IMR-90 (cell line): ENCODE measurements at regions not wholly inside any gene's neighbourhood (a gene's known extent, or its start where the extent isn't known, plus 50 kb on each side); places are given as distances from the start of the nearest gene placed in this dataset.

ENCODE experiments used
- ATAC-seq: fragments of 200-7000 bp; cut with Tn5 transposase; 2 replicates; pipeline ENCODE4 v1.9.1; 2020; ENCODE audit warnings: low read depth, mild to moderate bottlenecking, moderate library complexity
- BruUV-seq: library from RNA; stranded (reverse); fragments of 400-500 nt; replicated peaks from 2 replicates; lab custom pipeline; 2021; lab: Mats Ljungman, UMichigan
- CTCF ChIA-PET: fragments of 300-600 bp; formaldehyde crosslinking; extraction: SDS; loops from one replicate; lab custom pipeline; 2021; ENCODE audit warnings: antibody characterized with exemption; lab: Yijun Ruan, JAX
- POLR2A ChIA-PET: fragments of 300-600 bp; sonication (Branson Sonifier 250); formaldehyde crosslinking; loops from one replicate; lab custom pipeline; 2022; ENCODE audit warnings: antibody characterized with exemption; ENCODE audit not compliant: unreplicated experiment; lab: Charles Lee
- DNase-seq: peaks from one replicate; pipeline ENCODE4 v3.0.0; 2013
- H2AFZ ChIP-seq: replicated peaks from 2 replicates; pipeline ENCODE3; 2013; ENCODE audit warnings: low read length, mild to moderate bottlenecking; ENCODE audit not compliant: poor library complexity
- H2AK5ac ChIP-seq: 2 replicates; pipeline ENCODE4 v1.6.1; 2013; ENCODE audit warnings: low read depth, low read length, inconsistent platforms
- H2AK9ac ChIP-seq: replicated peaks from 2 replicates; pipeline ENCODE3; 2013; ENCODE audit warnings: mild to moderate bottlenecking, low read depth, low read length, moderate library complexity; ENCODE audit not compliant: poor library complexity
- H2BK120ac ChIP-seq: 2 replicates; pipeline ENCODE4 v1.6.1; 2013; ENCODE audit warnings: low read depth, low read length, inconsistent platforms
- H2BK15ac ChIP-seq: 3 replicates; pipeline ENCODE4 v1.6.1; 2013; ENCODE audit warnings: low read depth, low read length, inconsistent platforms
- H2BK20ac ChIP-seq: 2 replicates; pipeline ENCODE4 v1.6.1; 2013; ENCODE audit warnings: low read depth, mild to moderate bottlenecking, inconsistent platforms, low read length, moderate library complexity
- H2BK5ac ChIP-seq: 2 replicates; pipeline ENCODE4 v1.6.1; 2013; ENCODE audit warnings: mild to moderate bottlenecking, low read depth, low read length, inconsistent platforms; ENCODE audit not compliant: poor library complexity, severe bottlenecking
- H3K14ac ChIP-seq: replicated peaks from 2 replicates; pipeline ENCODE4 v1.6.1; 2013; ENCODE audit warnings: low read depth, low read length, inconsistent platforms
- H3K18ac ChIP-seq: 2 replicates; pipeline ENCODE4 v1.6.1; 2013; ENCODE audit warnings: low read depth, low read length, control low read depth
- H3K23ac ChIP-seq: 2 replicates; pipeline ENCODE4 v1.6.1; 2013; ENCODE audit warnings: low read depth, low read length, inconsistent platforms
- H3K27ac ChIP-seq: 2 replicates; pipeline ENCODE4 v1.5.1; 2013; ENCODE audit warnings: mild to moderate bottlenecking, control low read depth, low read length; ENCODE audit not compliant: insufficient read depth
- H3K27me3 ChIP-seq: 2 replicates; pipeline ENCODE4 v1.6.1; 2013; ENCODE audit warnings: low read length; ENCODE audit not compliant: control insufficient read depth, insufficient read depth
- H3K36me3 ChIP-seq: 2 replicates; pipeline ENCODE4 v1.6.1; 2013; ENCODE audit warnings: low read length, mixed read lengths; ENCODE audit not compliant: control insufficient read depth, insufficient read depth
- H3K4ac ChIP-seq: 2 replicates; pipeline ENCODE4 v1.6.1; 2013; ENCODE audit warnings: low read depth, low read length, inconsistent platforms
- H3K4me1 ChIP-seq: 2 replicates; pipeline ENCODE4 v1.6.1; 2013; ENCODE audit warnings: low read length, mixed read lengths; ENCODE audit not compliant: control insufficient read depth, insufficient read depth
- H3K4me2 ChIP-seq: 2 replicates; pipeline ENCODE4 v1.6.1; 2013; ENCODE audit warnings: low read depth, mild to moderate bottlenecking, control low read depth, low read length, moderate library complexity
- H3K4me3 ChIP-seq: 2 replicates; pipeline ENCODE4 v1.5.1; 2013; ENCODE audit warnings: low read depth, mild to moderate bottlenecking, control low read depth, low read length, moderate library complexity; ENCODE audit not compliant: insufficient read depth
- H3K56ac ChIP-seq: 2 replicates; pipeline ENCODE4 v1.6.1; 2013; ENCODE audit warnings: low read length, inconsistent platforms; ENCODE audit not compliant: insufficient read depth; ENCODE audit errors: extremely low read depth
- H3K79me1 ChIP-seq, 2 experiments: 2 replicates each; pipeline ENCODE4 v1.6.1; 2013; ENCODE audit warnings: low read length in 2 of 2, inconsistent platforms in 1 of 2, low read depth in 1 of 2
- H3K9ac ChIP-seq: 2 replicates; pipeline ENCODE4 v1.6.1; 2013; ENCODE audit warnings: low read depth, low read length, control low read depth
- H3K9me1 ChIP-seq: 2 replicates; pipeline ENCODE4 v1.6.1; 2013; ENCODE audit warnings: low read length, inconsistent platforms; ENCODE audit not compliant: insufficient read depth
- H3K9me3 ChIP-seq: 2 replicates; pipeline ENCODE4 v1.6.1; 2013; ENCODE audit warnings: low read length; ENCODE audit not compliant: control insufficient read depth, insufficient read depth
- H4K20me1 ChIP-seq: 2 replicates; pipeline ENCODE4 v1.6.1; 2013; ENCODE audit warnings: low read length, inconsistent platforms; ENCODE audit not compliant: insufficient read depth
- H4K5ac ChIP-seq: 2 replicates; pipeline ENCODE4 v1.6.1; 2013; ENCODE audit warnings: mild to moderate bottlenecking, low read depth, low read length, control low read depth
- H4K8ac ChIP-seq, 2 experiments: 2 replicates each; pipeline ENCODE4 v1.6.1; 2013; ENCODE audit warnings: low read depth in 2 of 2, low read length in 2 of 2, control low read depth in 1 of 2, inconsistent platforms in 1 of 2
- H4K91ac ChIP-seq: 2 replicates; pipeline ENCODE4 v1.6.1; 2013; ENCODE audit warnings: low read depth, low read length, inconsistent platforms; ENCODE audit not compliant: insufficient read depth
- BHLHE40 ChIP-seq: fragments of 150-350 bp; IDR thresholded peaks from 2 replicates; pipeline ENCODE4 v1.6.1; 2016; ENCODE audit warnings: mild to moderate bottlenecking, low read depth, low read length
- CEBPB ChIP-seq: IDR thresholded peaks from 2 replicates; pipeline ENCODE4 v1.6.1; 2012; ENCODE audit warnings: low read depth, low read length, improper control_type of control experiment
- CHD1 ChIP-seq: IDR thresholded peaks from 2 replicates; pipeline ENCODE4 v1.6.1; 2012; ENCODE audit warnings: low read depth, low read length, improper control_type of control experiment
- CTCF ChIP-seq: conservative IDR thresholded peaks from 2 replicates; pipeline ENCODE4 v1.5.1; 2012; ENCODE audit warnings: mild to moderate bottlenecking, low read depth, low read length, improper control_type of control experiment
- ELK1 ChIP-seq: fragments of 150-350 bp; IDR thresholded peaks from 2 replicates; pipeline ENCODE4 v1.6.1; 2016; ENCODE audit warnings: low read depth, mild to moderate bottlenecking, low read length, moderate library complexity, borderline replicate concordance
- FOS ChIP-seq: fragments of 150-350 bp; IDR thresholded peaks from 2 replicates; pipeline ENCODE4 v1.6.1; 2016; ENCODE audit warnings: low read depth, low read length
- MAZ ChIP-seq: IDR thresholded peaks from 2 replicates; pipeline ENCODE4 v1.6.1; 2012; ENCODE audit warnings: low read depth, mild to moderate bottlenecking, low read length, improper control_type of control experiment, moderate library complexity, borderline replicate concordance
- MXI1 ChIP-seq: IDR thresholded peaks from 2 replicates; pipeline ENCODE4 v1.6.1; 2012; ENCODE audit warnings: low read depth, mild to moderate bottlenecking, low read length, moderate library complexity, borderline replicate concordance
- NFE2L2 ChIP-seq: fragments of 150-350 bp; IDR thresholded peaks from 2 replicates; pipeline ENCODE4 v1.6.1; 2016; ENCODE audit warnings: low read depth, mild to moderate bottlenecking, low read length
- POLR2A ChIP-seq: IDR thresholded peaks from 2 replicates; pipeline ENCODE4 v1.6.1; 2012; ENCODE audit warnings: mild to moderate bottlenecking, low read depth, low read length
- RAD21 ChIP-seq: IDR thresholded peaks from 2 replicates; pipeline ENCODE4 v1.6.1; 2012; ENCODE audit warnings: low read length, improper control_type of control experiment
- RCOR1 ChIP-seq: IDR thresholded peaks from 2 replicates; pipeline ENCODE4 v1.6.1; 2012; ENCODE audit warnings: mild to moderate bottlenecking, low read length, improper control_type of control experiment; ENCODE audit not compliant: insufficient replicate concordance
- SMC3 ChIP-seq: fragments of 150-350 bp; IDR thresholded peaks from 2 replicates; pipeline ENCODE4 v1.6.1; 2016; ENCODE audit warnings: low read depth, mild to moderate bottlenecking, antibody characterized with exemption, low read length, moderate library complexity
- USF2 ChIP-seq: fragments of 150-350 bp; IDR thresholded peaks from 2 replicates; pipeline ENCODE4 v1.6.1; 2017; ENCODE audit warnings: mild to moderate bottlenecking, antibody characterized with exemption, low read length, low read depth
- WGBS, 2 experiments: methylation state at CpG; one replicate each; pipeline versions ENCODE4 v1.1.5 to v1.1.7; 2013; ENCODE audit warnings: missing lambda C conversion rate in 2 of 2; ENCODE audit not compliant: insufficient read length in 1 of 2; ENCODE audit errors: extremely low coverage in 2 of 2; 5-methylcytosine and 5-hydroxymethylcytosine counted together
- dilution Hi-C: fragments of 300-500 bp; cut with HindIII; formaldehyde crosslinking; loops from one replicate; pipeline ENCODE4 v1.14.3; 2018; ENCODE audit warnings: low sequenced_read_pairs; ENCODE audit not compliant: unreplicated experiment
- in situ Hi-C: fragments of 300-500 bp; cut with MboI; formaldehyde crosslinking; loops from 3 replicates; pipeline ENCODE4 v1.14.3; 2019; ENCODE audit warnings: low sequenced_read_pairs, inconsistent platforms, mixed read lengths
- intact Hi-C: fragments of 100-400 bp; cut with micrococcal nuclease; formaldehyde crosslinking; loops from 2 replicates; pipeline ENCODE4 v1.10.0; 2022

- in situ Hi-C loops (no loop called here), dilution Hi-C loops (no loop called here), intact Hi-C loops (loop anchor here (10.0 kb wide), 1 partner anchor 170 kb away; no protein-coding TSS in a partner anchor)
- H2AFZ ChIP-seq, result no peak overlapping the region
- peaks cover 15% of the 10 kb centered on the region for H3K4me1 ChIP-seq
- no peaks in the 10 kb centered on the region for H3K27me3 ChIP-seq
- H3K27ac ChIP-seq, result peak overlapping the region; percentile 82; the same call in 1 of the 2 replicates
- H3K4me2 ChIP-seq, result peak overlapping the region; percentile 66
- no CpG with 5 or more reads among the region's 6 CpGs for WGBS, 2 experiments
- peak overlapping the region; percentile 71 for H2BK120ac ChIP-seq
- H3K4ac ChIP-seq, result peak overlapping the region; percentile 68
- peak overlapping the region; percentile 48; the same call in 1 of the 2 replicates for H3K14ac ChIP-seq
- H3K18ac ChIP-seq, result peak overlapping the region; percentile 83
- H4K5ac ChIP-seq, result peak overlapping the region; percentile 87
- peak overlapping the region; percentile 75; the same call in 2 of the 3 replicates for H2BK15ac ChIP-seq
- H4K91ac ChIP-seq, result peak overlapping the region; percentile 74
- ATAC-seq (peak; percentile 73), DNase-seq (peak; percentile 90)
- H2BK5ac ChIP-seq, result peak overlapping the region; percentile 72
- no peaks in the 10 kb centered on the region for H3K79me1 ChIP-seq
- H3K23ac ChIP-seq, result no peak overlapping the region
- H4K20me1 ChIP-seq, result no peaks in the 10 kb centered on the region
- BruUV-seq, result no TSS peak
- no peaks in the 10 kb centered on the region for H3K9me3 ChIP-seq
- ChIA-PET CTCF (interaction anchor here (1.1 kb wide), 2 partner anchors 58 to 164 kb away, joined by 4 to 6 read pairs; no protein-coding TSS in a partner anchor), POLR2A (no interaction called here)
- no peaks in the 10 kb centered on the region for H3K9me1 ChIP-seq
- no peak overlapping the region for H3K9ac ChIP-seq
- peak overlapping the region in 1 of 2 experiments; percentile 10; a peak in 1 of 4 replicates for H4K8ac ChIP-seq
- H2BK20ac ChIP-seq, result peak overlapping the region; percentile 78
- no peak overlapping the region for H3K56ac ChIP-seq
- H2AK5ac ChIP-seq, result no peak overlapping the region
- H2AK9ac ChIP-seq, result no peak overlapping the region
- no peaks in the 10 kb centered on the region for H3K36me3 ChIP-seq
- no peak overlapping the region for H3K4me3 ChIP-seq
- TF ChIP-seq CHD1 (no peak), MXI1 (no peak), CEBPB (no peak), SMC3 (no peak), RCOR1 (no peak), FOS (peak; percentile 62), ELK1 (no peak), CTCF (no peak), MAZ (peak; percentile 49; the same call in 1 of the 2 replicates), RAD21 (no peak), NFE2L2 (peak; percentile 55; the same call in 1 of the 2 replicates), BHLHE40 (no peak), USF2 (no peak), POLR2A (no peak)
Observed at GRCh38 chr1:100794748-100795645, 75.5 kb downstream of the VCAM1 start.
